ENCODE measurements at regions not wholly inside any gene's neighbourhood (a gene's known extent, or its start where the extent isn't known, plus 50 kb on each side); places are given as distances from the start of the nearest gene placed in this dataset.

GRCh38 chr20:37622728-37623127 lies 71.1 kb upstream of the CTNNBL1 start:
- TF ChIP-seq ZNF217 (IDR thresholded peaks at IDR 0.05): no peak
- TF ChIP-seq EP300 (IDR thresholded peaks at IDR 0.05; ENCODE audit: borderline replicate concordance in 1 of 2, control insufficient read depth in 1 of 2, low read depth in 2 of 2, low read length in 2 of 2): no peak
